ENCODE measurements at regions not wholly inside any gene's neighbourhood (a gene's known extent, or its start where the extent isn't known, plus 50 kb on each side); places are given as distances from the start of the nearest gene placed in this dataset.

GRCh38 chr21:32918478-32919120 lies 107.1 kb upstream of the OLIG2 start:
- TF ChIP-seq, protein P1, sequence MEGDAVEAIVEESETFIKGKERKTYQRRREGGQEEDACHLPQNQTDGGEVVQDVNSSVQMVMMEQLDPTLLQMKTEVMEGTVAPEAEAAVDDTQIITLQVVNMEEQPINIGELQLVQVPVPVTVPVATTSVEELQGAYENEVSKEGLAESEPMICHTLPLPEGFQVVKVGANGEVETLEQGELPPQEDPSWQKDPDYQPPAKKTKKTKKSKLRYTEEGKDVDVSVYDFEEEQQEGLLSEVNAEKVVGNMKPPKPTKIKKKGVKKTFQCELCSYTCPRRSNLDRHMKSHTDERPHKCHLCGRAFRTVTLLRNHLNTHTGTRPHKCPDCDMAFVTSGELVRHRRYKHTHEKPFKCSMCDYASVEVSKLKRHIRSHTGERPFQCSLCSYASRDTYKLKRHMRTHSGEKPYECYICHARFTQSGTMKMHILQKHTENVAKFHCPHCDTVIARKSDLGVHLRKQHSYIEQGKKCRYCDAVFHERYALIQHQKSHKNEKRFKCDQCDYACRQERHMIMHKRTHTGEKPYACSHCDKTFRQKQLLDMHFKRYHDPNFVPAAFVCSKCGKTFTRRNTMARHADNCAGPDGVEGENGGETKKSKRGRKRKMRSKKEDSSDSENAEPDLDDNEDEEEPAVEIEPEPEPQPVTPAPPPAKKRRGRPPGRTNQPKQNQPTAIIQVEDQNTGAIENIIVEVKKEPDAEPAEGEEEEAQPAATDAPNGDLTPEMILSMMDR (IDR thresholded peaks at IDR 0.05; ENCODE audit: low read depth, low read length, missing input control): no peak
- TF ChIP-seq RAD21 (IDR thresholded peaks at IDR 0.05) (no peak), YY1 (IDR thresholded peaks at IDR 0.05) (no peak), GABPA (IDR thresholded peaks at IDR 0.05 in 1 of 2, conservative IDR thresholded peaks at IDR 0.05 in 1 of 2) (no peak), TAF1 (conservative IDR thresholded peaks at IDR 0.05) (no peak), JUND (IDR thresholded peaks at IDR 0.05) (no peak), FOXA2 (IDR thresholded peaks at IDR 0.05) (no peak)
- TF ChIP-seq, protein P2, sequence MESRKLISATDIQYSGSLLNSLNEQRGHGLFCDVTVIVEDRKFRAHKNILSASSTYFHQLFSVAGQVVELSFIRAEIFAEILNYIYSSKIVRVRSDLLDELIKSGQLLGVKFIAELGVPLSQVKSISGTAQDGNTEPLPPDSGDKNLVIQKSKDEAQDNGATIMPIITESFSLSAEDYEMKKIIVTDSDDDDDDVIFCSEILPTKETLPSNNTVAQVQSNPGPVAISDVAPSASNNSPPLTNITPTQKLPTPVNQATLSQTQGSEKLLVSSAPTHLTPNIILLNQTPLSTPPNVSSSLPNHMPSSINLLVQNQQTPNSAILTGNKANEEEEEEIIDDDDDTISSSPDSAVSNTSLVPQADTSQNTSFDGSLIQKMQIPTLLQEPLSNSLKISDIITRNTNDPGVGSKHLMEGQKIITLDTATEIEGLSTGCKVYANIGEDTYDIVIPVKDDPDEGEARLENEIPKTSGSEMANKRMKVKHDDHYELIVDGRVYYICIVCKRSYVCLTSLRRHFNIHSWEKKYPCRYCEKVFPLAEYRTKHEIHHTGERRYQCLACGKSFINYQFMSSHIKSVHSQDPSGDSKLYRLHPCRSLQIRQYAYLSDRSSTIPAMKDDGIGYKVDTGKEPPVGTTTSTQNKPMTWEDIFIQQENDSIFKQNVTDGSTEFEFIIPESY (IDR thresholded peaks at IDR 0.05): no peak
